IMR-90 (cell line): ENCODE measurements at regions not wholly inside any gene's neighbourhood (a gene's known extent, or its start where the extent isn't known, plus 50 kb on each side); places are given as distances from the start of the nearest gene placed in this dataset.

Experiments
- ATAC-seq: fragments of 200-7000 bp; cut with Tn5 transposase; 2 replicates; pipeline ENCODE4 v1.9.1; 2020; ENCODE audit warnings: low read depth, mild to moderate bottlenecking, moderate library complexity
- BruUV-seq: library from RNA; stranded (reverse); fragments of 400-500 nt; replicated peaks from 2 replicates; lab custom pipeline; 2021; lab: Mats Ljungman, UMichigan
- CTCF ChIA-PET: fragments of 300-600 bp; formaldehyde crosslinking; extraction: SDS; loops from one replicate; lab custom pipeline; 2021; ENCODE audit warnings: antibody characterized with exemption; lab: Yijun Ruan, JAX
- POLR2A ChIA-PET: fragments of 300-600 bp; sonication (Branson Sonifier 250); formaldehyde crosslinking; loops from one replicate; lab custom pipeline; 2022; ENCODE audit warnings: antibody characterized with exemption; ENCODE audit not compliant: unreplicated experiment; lab: Charles Lee
- DNase-seq: peaks from one replicate; pipeline ENCODE4 v3.0.0; 2013
- H2AFZ ChIP-seq: replicated peaks from 2 replicates; pipeline ENCODE3; 2013; ENCODE audit warnings: low read length, mild to moderate bottlenecking; ENCODE audit not compliant: poor library complexity
- H2AK5ac ChIP-seq: 2 replicates; pipeline ENCODE4 v1.6.1; 2013; ENCODE audit warnings: low read depth, low read length, inconsistent platforms
- H2AK9ac ChIP-seq: replicated peaks from 2 replicates; pipeline ENCODE3; 2013; ENCODE audit warnings: mild to moderate bottlenecking, low read depth, low read length, moderate library complexity; ENCODE audit not compliant: poor library complexity
- H2BK120ac ChIP-seq: 2 replicates; pipeline ENCODE4 v1.6.1; 2013; ENCODE audit warnings: low read depth, low read length, inconsistent platforms
- H2BK15ac ChIP-seq: 3 replicates; pipeline ENCODE4 v1.6.1; 2013; ENCODE audit warnings: low read depth, low read length, inconsistent platforms
- H2BK20ac ChIP-seq: 2 replicates; pipeline ENCODE4 v1.6.1; 2013; ENCODE audit warnings: low read depth, mild to moderate bottlenecking, inconsistent platforms, low read length, moderate library complexity
- H2BK5ac ChIP-seq: 2 replicates; pipeline ENCODE4 v1.6.1; 2013; ENCODE audit warnings: mild to moderate bottlenecking, low read depth, low read length, inconsistent platforms; ENCODE audit not compliant: poor library complexity, severe bottlenecking
- H3K14ac ChIP-seq: replicated peaks from 2 replicates; pipeline ENCODE4 v1.6.1; 2013; ENCODE audit warnings: low read depth, low read length, inconsistent platforms
- H3K18ac ChIP-seq: 2 replicates; pipeline ENCODE4 v1.6.1; 2013; ENCODE audit warnings: low read depth, low read length, control low read depth
- H3K23ac ChIP-seq: 2 replicates; pipeline ENCODE4 v1.6.1; 2013; ENCODE audit warnings: low read depth, low read length, inconsistent platforms
- H3K27ac ChIP-seq: 2 replicates; pipeline ENCODE4 v1.5.1; 2013; ENCODE audit warnings: mild to moderate bottlenecking, control low read depth, low read length; ENCODE audit not compliant: insufficient read depth
- H3K27me3 ChIP-seq: 2 replicates; pipeline ENCODE4 v1.6.1; 2013; ENCODE audit warnings: low read length; ENCODE audit not compliant: control insufficient read depth, insufficient read depth
- H3K36me3 ChIP-seq: 2 replicates; pipeline ENCODE4 v1.6.1; 2013; ENCODE audit warnings: low read length, mixed read lengths; ENCODE audit not compliant: control insufficient read depth, insufficient read depth
- H3K4ac ChIP-seq: 2 replicates; pipeline ENCODE4 v1.6.1; 2013; ENCODE audit warnings: low read depth, low read length, inconsistent platforms
- H3K4me1 ChIP-seq: 2 replicates; pipeline ENCODE4 v1.6.1; 2013; ENCODE audit warnings: low read length, mixed read lengths; ENCODE audit not compliant: control insufficient read depth, insufficient read depth
- H3K4me2 ChIP-seq: 2 replicates; pipeline ENCODE4 v1.6.1; 2013; ENCODE audit warnings: low read depth, mild to moderate bottlenecking, control low read depth, low read length, moderate library complexity
- H3K4me3 ChIP-seq: 2 replicates; pipeline ENCODE4 v1.5.1; 2013; ENCODE audit warnings: low read depth, mild to moderate bottlenecking, control low read depth, low read length, moderate library complexity; ENCODE audit not compliant: insufficient read depth
- H3K56ac ChIP-seq: 2 replicates; pipeline ENCODE4 v1.6.1; 2013; ENCODE audit warnings: low read length, inconsistent platforms; ENCODE audit not compliant: insufficient read depth; ENCODE audit errors: extremely low read depth
- H3K79me1 ChIP-seq, 2 experiments: 2 replicates each; pipeline ENCODE4 v1.6.1; 2013; ENCODE audit warnings: low read length in 2 of 2, inconsistent platforms in 1 of 2, low read depth in 1 of 2
- H3K9ac ChIP-seq: 2 replicates; pipeline ENCODE4 v1.6.1; 2013; ENCODE audit warnings: low read depth, low read length, control low read depth
- H3K9me1 ChIP-seq: 2 replicates; pipeline ENCODE4 v1.6.1; 2013; ENCODE audit warnings: low read length, inconsistent platforms; ENCODE audit not compliant: insufficient read depth
- H3K9me3 ChIP-seq: 2 replicates; pipeline ENCODE4 v1.6.1; 2013; ENCODE audit warnings: low read length; ENCODE audit not compliant: control insufficient read depth, insufficient read depth
- H4K20me1 ChIP-seq: 2 replicates; pipeline ENCODE4 v1.6.1; 2013; ENCODE audit warnings: low read length, inconsistent platforms; ENCODE audit not compliant: insufficient read depth
- H4K5ac ChIP-seq: 2 replicates; pipeline ENCODE4 v1.6.1; 2013; ENCODE audit warnings: mild to moderate bottlenecking, low read depth, low read length, control low read depth
- H4K8ac ChIP-seq, 2 experiments: 2 replicates each; pipeline ENCODE4 v1.6.1; 2013; ENCODE audit warnings: low read depth in 2 of 2, low read length in 2 of 2, control low read depth in 1 of 2, inconsistent platforms in 1 of 2
- H4K91ac ChIP-seq: 2 replicates; pipeline ENCODE4 v1.6.1; 2013; ENCODE audit warnings: low read depth, low read length, inconsistent platforms; ENCODE audit not compliant: insufficient read depth
- BHLHE40 ChIP-seq: fragments of 150-350 bp; IDR thresholded peaks from 2 replicates; pipeline ENCODE4 v1.6.1; 2016; ENCODE audit warnings: mild to moderate bottlenecking, low read depth, low read length
- CEBPB ChIP-seq: IDR thresholded peaks from 2 replicates; pipeline ENCODE4 v1.6.1; 2012; ENCODE audit warnings: low read depth, low read length, improper control_type of control experiment
- CHD1 ChIP-seq: IDR thresholded peaks from 2 replicates; pipeline ENCODE4 v1.6.1; 2012; ENCODE audit warnings: low read depth, low read length, improper control_type of control experiment
- FOS ChIP-seq: fragments of 150-350 bp; IDR thresholded peaks from 2 replicates; pipeline ENCODE4 v1.6.1; 2016; ENCODE audit warnings: low read depth, low read length
- MAZ ChIP-seq: IDR thresholded peaks from 2 replicates; pipeline ENCODE4 v1.6.1; 2012; ENCODE audit warnings: low read depth, mild to moderate bottlenecking, low read length, improper control_type of control experiment, moderate library complexity, borderline replicate concordance
- MXI1 ChIP-seq: IDR thresholded peaks from 2 replicates; pipeline ENCODE4 v1.6.1; 2012; ENCODE audit warnings: low read depth, mild to moderate bottlenecking, low read length, moderate library complexity, borderline replicate concordance
- NFE2L2 ChIP-seq: fragments of 150-350 bp; IDR thresholded peaks from 2 replicates; pipeline ENCODE4 v1.6.1; 2016; ENCODE audit warnings: low read depth, mild to moderate bottlenecking, low read length
- RAD21 ChIP-seq: IDR thresholded peaks from 2 replicates; pipeline ENCODE4 v1.6.1; 2012; ENCODE audit warnings: low read length, improper control_type of control experiment
- RFX5 ChIP-seq: IDR thresholded peaks from 2 replicates; pipeline ENCODE4 v1.8.0; 2012; ENCODE audit warnings: low read depth, mild to moderate bottlenecking, low read length, moderate library complexity
- WGBS, 2 experiments: methylation state at CpG; one replicate each; pipeline versions ENCODE4 v1.1.5 to v1.1.7; 2013; ENCODE audit warnings: missing lambda C conversion rate in 2 of 2; ENCODE audit not compliant: insufficient read length in 1 of 2; ENCODE audit errors: extremely low coverage in 2 of 2; 5-methylcytosine and 5-hydroxymethylcytosine counted together
- dilution Hi-C: fragments of 300-500 bp; cut with HindIII; formaldehyde crosslinking; loops from one replicate; pipeline ENCODE4 v1.14.3; 2018; ENCODE audit warnings: low sequenced_read_pairs; ENCODE audit not compliant: unreplicated experiment
- in situ Hi-C: fragments of 300-500 bp; cut with MboI; formaldehyde crosslinking; loops from 3 replicates; pipeline ENCODE4 v1.14.3; 2019; ENCODE audit warnings: low sequenced_read_pairs, inconsistent platforms, mixed read lengths
- intact Hi-C: fragments of 100-400 bp; cut with micrococcal nuclease; formaldehyde crosslinking; loops from 2 replicates; pipeline ENCODE4 v1.10.0; 2022
- TF ChIP-seq, protein P1 (sequence below): fragments of 150-350 bp; IDR thresholded peaks from 2 replicates; pipeline ENCODE4 v1.6.1; 2017; ENCODE audit warnings: mild to moderate bottlenecking, antibody characterized with exemption, low read length, low read depth
- TF ChIP-seq, protein P2 (sequence below): fragments of 150-350 bp; IDR thresholded peaks from 2 replicates; pipeline ENCODE4 v1.6.1; 2016; ENCODE audit warnings: low read depth, mild to moderate bottlenecking, low read length, moderate library complexity, borderline replicate concordance

DNA sequence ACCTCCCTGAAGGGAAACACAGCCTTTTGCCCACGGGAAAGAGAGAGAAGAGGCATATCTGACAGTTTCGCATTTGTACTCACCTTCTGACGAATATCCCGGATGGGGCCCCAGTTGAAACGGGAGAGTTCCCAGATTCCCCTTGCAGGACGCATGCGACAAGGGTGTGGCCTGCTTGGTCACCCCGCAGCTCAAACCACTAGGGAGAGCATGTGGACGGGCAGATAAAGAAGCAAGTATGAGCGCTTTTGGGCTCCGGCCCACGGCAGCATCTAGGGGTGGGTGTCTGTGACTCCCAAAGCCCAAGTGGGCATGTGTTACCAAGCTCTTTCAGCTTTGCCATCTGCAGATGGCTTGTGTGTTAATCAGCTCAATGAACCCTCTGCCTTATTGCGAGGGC is 70.1 kb upstream of the MED14 start:
- H3K4ac ChIP-seq = no peak overlapping the region
- H4K8ac ChIP-seq = no peak overlapping the region
- H2AK9ac ChIP-seq = no peak overlapping the region
- WGBS, 2 experiments = 75% methylated on average over 8 of the region's 13 CpGs; no CpG with 5 or more reads in 1 of the 2 experiments
- no peak overlapping the region for H4K5ac ChIP-seq
- ATAC-seq (no peak), DNase-seq (no peak)
- H2BK120ac ChIP-seq = no peak overlapping the region
- H2AK5ac ChIP-seq = no peak overlapping the region
- CTCF ChIA-PET = no interaction called here
- no peak overlapping the region for H3K27ac ChIP-seq
- no peaks in the 10 kb centered on the region for H3K9me1 ChIP-seq
- no TSS peak for BruUV-seq
- H2AFZ ChIP-seq = no peak overlapping the region
- POLR2A ChIA-PET = no interaction called here
- H4K20me1 ChIP-seq = no peaks in the 10 kb centered on the region
- intact Hi-C loops = no loop called here
- no peaks in the 10 kb centered on the region for H3K79me1 ChIP-seq
- H3K4me3 ChIP-seq = no peak overlapping the region
- TF ChIP-seq MAZ (no peak), RAD21 (no peak), MXI1 (no peak), BHLHE40 (no peak), RFX5 (no peak), FOS (no peak), CEBPB (no peak), NFE2L2 (no peak), CHD1 (no peak)
- TF ChIP-seq, protein P1, sequence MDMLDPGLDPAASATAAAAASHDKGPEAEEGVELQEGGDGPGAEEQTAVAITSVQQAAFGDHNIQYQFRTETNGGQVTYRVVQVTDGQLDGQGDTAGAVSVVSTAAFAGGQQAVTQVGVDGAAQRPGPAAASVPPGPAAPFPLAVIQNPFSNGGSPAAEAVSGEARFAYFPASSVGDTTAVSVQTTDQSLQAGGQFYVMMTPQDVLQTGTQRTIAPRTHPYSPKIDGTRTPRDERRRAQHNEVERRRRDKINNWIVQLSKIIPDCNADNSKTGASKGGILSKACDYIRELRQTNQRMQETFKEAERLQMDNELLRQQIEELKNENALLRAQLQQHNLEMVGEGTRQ = no peak
- TF ChIP-seq, protein P2, sequence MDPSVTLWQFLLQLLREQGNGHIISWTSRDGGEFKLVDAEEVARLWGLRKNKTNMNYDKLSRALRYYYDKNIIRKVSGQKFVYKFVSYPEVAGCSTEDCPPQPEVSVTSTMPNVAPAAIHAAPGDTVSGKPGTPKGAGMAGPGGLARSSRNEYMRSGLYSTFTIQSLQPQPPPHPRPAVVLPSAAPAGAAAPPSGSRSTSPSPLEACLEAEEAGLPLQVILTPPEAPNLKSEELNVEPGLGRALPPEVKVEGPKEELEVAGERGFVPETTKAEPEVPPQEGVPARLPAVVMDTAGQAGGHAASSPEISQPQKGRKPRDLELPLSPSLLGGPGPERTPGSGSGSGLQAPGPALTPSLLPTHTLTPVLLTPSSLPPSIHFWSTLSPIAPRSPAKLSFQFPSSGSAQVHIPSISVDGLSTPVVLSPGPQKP = no peak
- no peak overlapping the region for H3K18ac ChIP-seq
- no peak overlapping the region for H2BK15ac ChIP-seq
- no peak overlapping the region for H2BK5ac ChIP-seq
- H3K9ac ChIP-seq = no peak overlapping the region
- no peak overlapping the region for H3K14ac ChIP-seq
- H3K36me3 ChIP-seq = no peaks in the 10 kb centered on the region
- dilution Hi-C loops = no loop called here
- no peak overlapping the region for H2BK20ac ChIP-seq
- in situ Hi-C loops = no loop called here
- H3K4me1 ChIP-seq = no peaks in the 10 kb centered on the region; the same call in 1 of the 2 replicates
- peaks cover 8% of the 10 kb centered on the region for H3K27me3 ChIP-seq
- H3K4me2 ChIP-seq = no peak overlapping the region
- H4K91ac ChIP-seq = no peak overlapping the region
- no peak overlapping the region for H3K23ac ChIP-seq
- H3K9me3 ChIP-seq = no peaks in the 10 kb centered on the region
- H3K56ac ChIP-seq = no peak overlapping the region
